H9 (cell line): ENCODE measurements at regions not wholly inside any gene's neighbourhood (a gene's known extent, or its start where the extent isn't known, plus 50 kb on each side); places are given as distances from the start of the nearest gene placed in this dataset.

Source experiments
- DNase-seq: peaks from one replicate; pipeline ENCODE4 v3.0.0-alpha.2; 2017
- H2AFZ ChIP-seq: one replicate; pipeline ENCODE4 v1.6.1; 2013; ENCODE audit warnings: mild to moderate bottlenecking, low read length, control low read depth, moderate library complexity
- H2AK5ac ChIP-seq: 2 replicates; pipeline ENCODE4 v1.6.1; 2013; ENCODE audit warnings: low read length, control low read depth, mixed read lengths; ENCODE audit not compliant: insufficient read length
- H2BK120ac ChIP-seq: one replicate; pipeline ENCODE4 v1.6.1; 2013; ENCODE audit warnings: low read depth, mild to moderate bottlenecking, low read length, control low read depth, inconsistent platforms; ENCODE audit not compliant: poor library complexity, severe bottlenecking
- H2BK12ac ChIP-seq: 2 replicates; pipeline ENCODE4 v1.6.1; 2013; ENCODE audit warnings: low read length, control low read depth, mixed read lengths, low read depth; ENCODE audit not compliant: insufficient read length
- H2BK15ac ChIP-seq: 2 replicates; pipeline ENCODE4 v1.6.1; 2013; ENCODE audit warnings: low read depth, low read length, control low read depth
- H2BK20ac ChIP-seq: one replicate; pipeline ENCODE4 v1.6.1; 2013; ENCODE audit warnings: low read depth, mild to moderate bottlenecking, low read length, control low read depth, inconsistent platforms; ENCODE audit not compliant: poor library complexity, severe bottlenecking
- H2BK5ac ChIP-seq: 2 replicates; pipeline ENCODE4 v1.6.1; 2013; ENCODE audit warnings: low read length, control low read depth, mixed read lengths; ENCODE audit not compliant: insufficient read length
- H3K14ac ChIP-seq: 2 replicates; pipeline ENCODE4 v1.6.1; 2013; ENCODE audit warnings: low read length, control low read depth; ENCODE audit not compliant: insufficient read depth
- H3K18ac ChIP-seq: 2 replicates; pipeline ENCODE4 v1.6.1; 2013; ENCODE audit warnings: low read depth, mild to moderate bottlenecking, mixed read lengths, low read length, control low read depth; ENCODE audit not compliant: insufficient read length
- H3K23ac ChIP-seq: 2 replicates; pipeline ENCODE4 v1.6.1; 2013; ENCODE audit warnings: low read length, control low read depth, mixed read lengths, low read depth; ENCODE audit not compliant: insufficient read length
- H3K23me2 ChIP-seq: 2 replicates; pipeline ENCODE4 v1.6.1; 2013; ENCODE audit warnings: low read depth, mild to moderate bottlenecking, mixed read lengths, low read length, control low read depth; ENCODE audit not compliant: insufficient read length, poor library complexity, severe bottlenecking
- H3K27ac ChIP-seq: 2 replicates; pipeline ENCODE4 v1.5.1; 2013; ENCODE audit warnings: low read length, control low read depth, mixed read lengths, low read depth; ENCODE audit not compliant: insufficient read length
- H3K27me3 ChIP-seq: 2 replicates; pipeline ENCODE4 v1.6.1; 2013; ENCODE audit warnings: low read length, control low read depth, inconsistent platforms; ENCODE audit not compliant: insufficient read depth
- H3K4ac ChIP-seq: 2 replicates; pipeline ENCODE4 v1.6.1; 2013; ENCODE audit warnings: low read depth, mild to moderate bottlenecking, control low read depth, inconsistent platforms, low read length, moderate library complexity
- H3K4me1 ChIP-seq: 2 replicates; pipeline ENCODE4 v1.6.1; 2013; ENCODE audit warnings: low read length, control low read depth, inconsistent platforms; ENCODE audit not compliant: insufficient read depth
- H3K4me2 ChIP-seq: 2 replicates; pipeline ENCODE4 v1.6.1; 2013; ENCODE audit warnings: low read length, control low read depth, mixed read lengths; ENCODE audit not compliant: insufficient read length, insufficient read depth
- H3K56ac ChIP-seq: 2 replicates; pipeline ENCODE4 v1.6.1; 2013; ENCODE audit warnings: low read depth, mild to moderate bottlenecking, mixed read lengths, low read length, control low read depth; ENCODE audit not compliant: insufficient read length
- H3K79me1 ChIP-seq: 2 replicates; pipeline ENCODE4 v1.6.1; 2013; ENCODE audit warnings: low read depth, mild to moderate bottlenecking, moderate library complexity, low read length, control low read depth, inconsistent platforms; ENCODE audit not compliant: insufficient read depth, poor library complexity, severe bottlenecking
- H3K79me2 ChIP-seq: 2 replicates; pipeline ENCODE4 v1.6.1; 2013; ENCODE audit warnings: low read length, control low read depth, inconsistent platforms; ENCODE audit not compliant: insufficient read depth
- H3K9ac ChIP-seq: 2 replicates; pipeline ENCODE4 v1.6.1; 2013; ENCODE audit warnings: low read length, control low read depth, mixed read lengths; ENCODE audit not compliant: insufficient read length; ENCODE audit errors: extremely low read depth
- H3K9me3 ChIP-seq: one replicate; pipeline ENCODE4 v1.6.1; 2013; ENCODE audit warnings: low read depth, low read length, inconsistent platforms; ENCODE audit not compliant: control insufficient read depth
- H3T11ph ChIP-seq: one replicate; pipeline ENCODE4 v1.6.1; 2013; ENCODE audit warnings: mild to moderate bottlenecking, low read length, control low read depth, inconsistent platforms
- H4K20me1 ChIP-seq: one replicate; pipeline ENCODE4 v1.6.1; 2013; ENCODE audit not compliant: control insufficient read depth, insufficient read length, insufficient read depth
- H4K5ac ChIP-seq: 2 replicates; pipeline ENCODE4 v1.6.1; 2013; ENCODE audit warnings: low read depth, mild to moderate bottlenecking, mixed read lengths, low read length, control low read depth; ENCODE audit not compliant: insufficient read length
- H4K8ac ChIP-seq: replicated peaks from 2 replicates; pipeline ENCODE4 v1.6.1; 2013; ENCODE audit warnings: low read length, control low read depth, mixed read lengths, low read depth; ENCODE audit not compliant: insufficient read length
- H4K91ac ChIP-seq: 2 replicates; pipeline ENCODE4 v1.6.1; 2013; ENCODE audit warnings: low read depth, mild to moderate bottlenecking, moderate library complexity, mixed read lengths, low read length, control low read depth; ENCODE audit not compliant: insufficient read length
- H3K27ac Mint-ChIP-seq, 3 experiments: 2 replicates in 2 of 3; 3 replicates in 1 of 3; pipeline ENCODE4 v1.8.0; 2020 to 2021; ENCODE audit warnings: mixed read lengths in 3 of 3, mild to moderate bottlenecking in 1 of 3, moderate library complexity in 1 of 3
- H3K27me3 Mint-ChIP-seq: 2 replicates; pipeline ENCODE4 v1.8.0; 2021; ENCODE audit warnings: low read depth, mild to moderate bottlenecking, moderate library complexity, mixed read lengths
- H3K36me3 Mint-ChIP-seq, 3 experiments: 2 replicates in 2 of 3; 3 replicates in 1 of 3; pipeline ENCODE4 v1.8.0; 2020 to 2021; ENCODE audit warnings: low read depth in 3 of 3, mixed read lengths in 3 of 3; ENCODE audit not compliant: insufficient read depth in 1 of 3
- H3K4me1 Mint-ChIP-seq, 2 experiments: 2 replicates each; pipeline ENCODE4 v1.8.0; 2020; ENCODE audit warnings: mixed read lengths in 2 of 2
- H3K4me3 Mint-ChIP-seq, 2 experiments: 2 replicates in 1 of 2; 3 replicates in 1 of 2; pipeline ENCODE4 v1.8.0; 2020 to 2021; ENCODE audit warnings: mild to moderate bottlenecking in 2 of 2, mixed read lengths in 2 of 2, moderate library complexity in 1 of 2
- H3K9me3 Mint-ChIP-seq, 2 experiments: 2 replicates in 1 of 2; 3 replicates in 1 of 2; pipeline ENCODE4 v1.8.0; 2020; ENCODE audit warnings: mild to moderate bottlenecking in 2 of 2, mixed read lengths in 2 of 2, moderate library complexity in 1 of 2
- WGBS: extraction: QIAGEN DNeasy Blood & Tissue Kit; methylation state at CpG from one replicate; pipeline ENCODE4 v1.1.7; 2013; ENCODE audit warnings: missing lambda C conversion rate, low lambda C conversion rate, mixed read lengths; ENCODE audit not compliant: insufficient read length; ENCODE audit errors: extremely low coverage; 5-methylcytosine and 5-hydroxymethylcytosine counted together
- TF ChIP-seq, protein P1 (sequence below): fragments of 200-600 bp; sonication (generic); conservative IDR thresholded peaks from 3 replicates; pipeline ENCODE4 v1.8.0; 2021; ENCODE audit warnings: antibody characterized with exemption, mild to moderate bottlenecking

DNA sequence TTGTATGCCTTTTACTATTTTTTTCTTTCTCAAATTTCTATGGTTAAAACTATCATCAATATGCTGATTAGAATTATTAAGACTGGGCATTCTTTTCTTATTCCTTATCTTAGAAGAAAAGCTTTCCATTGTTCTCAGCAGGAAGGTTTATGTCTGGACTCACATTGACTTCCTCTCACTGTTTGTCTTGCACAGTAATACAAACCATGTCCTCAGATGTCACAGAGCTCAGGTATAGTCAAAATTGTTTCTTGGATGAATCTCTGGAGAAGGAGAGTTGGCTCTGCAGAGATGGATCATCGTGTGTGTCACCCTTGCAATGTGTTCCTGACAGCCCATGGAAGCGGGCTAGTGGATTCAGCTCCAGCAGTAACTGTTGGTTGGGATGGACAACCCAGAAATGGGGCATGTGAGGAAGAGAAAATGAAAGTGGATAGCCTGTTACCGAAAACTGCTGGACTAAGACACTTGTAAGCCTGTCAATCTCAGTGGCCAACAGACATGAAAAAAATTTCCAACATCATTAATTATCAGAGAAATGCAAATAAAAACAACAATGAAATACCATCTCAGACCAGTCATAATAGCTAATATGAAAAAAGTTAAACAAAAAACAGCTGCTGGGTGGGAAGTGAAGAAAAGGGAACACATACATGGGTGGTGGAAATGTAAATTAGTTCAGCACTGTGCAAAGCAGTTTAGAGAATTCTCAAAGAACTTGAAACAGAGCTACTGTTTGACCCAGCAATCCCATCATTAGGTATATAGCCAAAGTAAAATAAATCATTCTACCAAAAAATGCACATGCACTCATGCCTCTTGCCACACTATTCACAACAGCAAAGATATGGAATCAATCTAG, 967.8 kb downstream of the TMEM121 start:
- Histone ChIP-seq H4K91ac (no peak overlapping the region), H3K9me3 (peaks cover 79% of the 10 kb centered on the region)
- H3K36me3 Mint-ChIP-seq: peaks cover 0 to 24% (median 15%) of the 10 kb centered on the region in 3 experiments; a peak in 6 of 7 replicates

More for the DNA sequence above, 967.8 kb downstream of the TMEM121 start:
- Histone ChIP-seq H2AFZ (no peak overlapping the region), H4K5ac (no peak overlapping the region), H2BK5ac (no peak overlapping the region), H3K14ac (no peak overlapping the region), H3K23ac (no peak overlapping the region), H3K4me2 (no peak overlapping the region), H3K79me2 (no peaks in the 10 kb centered on the region), H3K27ac (no peak overlapping the region), H4K8ac (no peak overlapping the region), H3K4ac (no peak overlapping the region), H4K20me1 (no peaks in the 10 kb centered on the region), H3K9ac (no peak overlapping the region), H3K27me3 (no peaks in the 10 kb centered on the region), H3K4me1 (no peaks in the 10 kb centered on the region), H3K79me1 (no peaks in the 10 kb centered on the region), H3T11ph (no peak overlapping the region), H2BK20ac (no peak overlapping the region), H2AK5ac (no peak overlapping the region), H2BK12ac (no peak overlapping the region), H3K56ac (no peak overlapping the region), H3K23me2 (no peaks in the 10 kb centered on the region), H3K18ac (no peak overlapping the region), H2BK15ac (no peak overlapping the region), H2BK120ac (no peak overlapping the region)
- no peak for DNase-seq
- TF ChIP-seq, protein P1, sequence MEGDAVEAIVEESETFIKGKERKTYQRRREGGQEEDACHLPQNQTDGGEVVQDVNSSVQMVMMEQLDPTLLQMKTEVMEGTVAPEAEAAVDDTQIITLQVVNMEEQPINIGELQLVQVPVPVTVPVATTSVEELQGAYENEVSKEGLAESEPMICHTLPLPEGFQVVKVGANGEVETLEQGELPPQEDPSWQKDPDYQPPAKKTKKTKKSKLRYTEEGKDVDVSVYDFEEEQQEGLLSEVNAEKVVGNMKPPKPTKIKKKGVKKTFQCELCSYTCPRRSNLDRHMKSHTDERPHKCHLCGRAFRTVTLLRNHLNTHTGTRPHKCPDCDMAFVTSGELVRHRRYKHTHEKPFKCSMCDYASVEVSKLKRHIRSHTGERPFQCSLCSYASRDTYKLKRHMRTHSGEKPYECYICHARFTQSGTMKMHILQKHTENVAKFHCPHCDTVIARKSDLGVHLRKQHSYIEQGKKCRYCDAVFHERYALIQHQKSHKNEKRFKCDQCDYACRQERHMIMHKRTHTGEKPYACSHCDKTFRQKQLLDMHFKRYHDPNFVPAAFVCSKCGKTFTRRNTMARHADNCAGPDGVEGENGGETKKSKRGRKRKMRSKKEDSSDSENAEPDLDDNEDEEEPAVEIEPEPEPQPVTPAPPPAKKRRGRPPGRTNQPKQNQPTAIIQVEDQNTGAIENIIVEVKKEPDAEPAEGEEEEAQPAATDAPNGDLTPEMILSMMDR: no peak
- Mint-ChIP-seq H3K4me1 (no peaks in the 10 kb centered on the region), H3K27ac (no peak overlapping the region), H3K4me3 (no peak overlapping the region), H3K9me3 (peaks cover 83 to 90% of the 10 kb centered on the region in 2 experiments), H3K27me3 (no peaks in the 10 kb centered on the region)
- no CpG with 5 or more reads among the region's 3 CpGs for WGBS
